ENCODE measurements at regions not wholly inside any gene's neighbourhood (a gene's known extent, or its start where the extent isn't known, plus 50 kb on each side); places are given as distances from the start of the nearest gene placed in this dataset.
"Not testable (repeated sequence)": the region's sequence is repeated elsewhere in the genome, so short reads cannot be mapped to it uniquely, and the experiment has no call there.

- H3K36me3 ChIP-seq (ENCODE audit: control insufficient read depth, insufficient read depth, low read length) = no peaks in the 10 kb centered on the region
- WGBS (ENCODE audit: insufficient coverage, low coverage, missing lambda C conversion rate) = 0% methylated on average over 6 of the region's 6 CpGs
- no peak overlapping the region for H3K4me2 ChIP-seq (ENCODE audit: insufficient read depth, low read length)
- no peaks in the 10 kb centered on the region; the same call in 1 of the 2 replicates for H4K20me1 ChIP-seq (replicated peaks; ENCODE audit: control insufficient read depth, insufficient read depth, low read length)
- H3K27ac ChIP-seq (ENCODE audit: extremely low read depth, low read depth, low read length) = no peak overlapping the region
- H3K79me2 ChIP-seq (ENCODE audit: control insufficient read depth, insufficient read depth, low read length) = no peaks in the 10 kb centered on the region
- in situ Hi-C loops (cut with MboI) = no loop called here
- TF ChIP-seq ZNF77 (CRISPR knock-in tag; IDR thresholded peaks at IDR 0.05) = no peak
- no peak for TF ChIP-seq PTTG1 (tag; IDR thresholded peaks at IDR 0.05; ENCODE audit: low read depth)
- TF ChIP-seq ADNP (tag; IDR thresholded peaks at IDR 0.05) = no peak
- TF ChIP-seq HMBOX1 (IDR thresholded peaks at IDR 0.05) = no peak
- no peak for TF ChIP-seq STAT6 (CRISPR knock-in tag; IDR thresholded peaks at IDR 0.05)
- no peak for TF ChIP-seq OTX1 (CRISPR knock-in tag; IDR thresholded peaks at IDR 0.05)
- TF ChIP-seq GTF2A2 (tag; IDR thresholded peaks at IDR 0.05) = no peak
- no peak for TF ChIP-seq ZNF354B (CRISPR knock-in tag; IDR thresholded peaks at IDR 0.05)
- no peak for TF ChIP-seq KLF10 (CRISPR knock-in tag; IDR thresholded peaks at IDR 0.05)
- TF ChIP-seq ZNF184 (CRISPR knock-in tag; IDR thresholded peaks at IDR 0.05) = no peak
- TF ChIP-seq MED1 (CRISPR knock-in tag; IDR thresholded peaks at IDR 0.05; ENCODE audit: borderline replicate concordance) = no peak
- no peak for TF ChIP-seq FUS (optimal IDR thresholded peaks at IDR 0.05; ENCODE audit: low read depth, low read length)
- TF ChIP-seq ETV6 (IDR thresholded peaks at IDR 0.05; ENCODE audit: borderline replicate concordance in 1 of 2, low read depth in 2 of 2, low read length in 1 of 2) = no peak
- TF ChIP-seq ETV6 (CRISPR knock-in tag; IDR thresholded peaks at IDR 0.05; ENCODE audit: borderline replicate concordance) = no peak
- H3K27me3 ChIP-seq (ENCODE audit: control insufficient read depth in 2 of 2, insufficient read depth in 2 of 2, low read length in 2 of 2) = peaks cover 4 to 5% of the 10 kb centered on the region in 2 experiments; a peak in 3 of 5 replicates
- ChIA-PET CTCF (ENCODE audit: low intra/inter-chr PET ratio) (no interaction called here), POLR2A (no interaction called here)
- no peak overlapping the region for H3K4me3 ChIP-seq
- FAIRE-seq (no peak), ATAC-seq (no peak), DNase-seq (ENCODE audit: extremely low read depth in 1 of 4, low spot score in 3 of 4) (no peak)
- H2AFZ ChIP-seq (ENCODE audit: low read depth, low read length) = no peak overlapping the region
- BruUV-seq (replicated peaks) = no TSS peak
- H3K4me1 ChIP-seq (replicated peaks in 1 of 2; ENCODE audit: control insufficient read depth in 2 of 2, insufficient read depth in 2 of 2, low read length in 2 of 2) = no peaks in the 10 kb centered on the region
- intact Hi-C loops (cut with micrococcal nuclease) = no loop called here
- no peaks in the 10 kb centered on the region for H3K9me3 ChIP-seq (replicated peaks; ENCODE audit: control insufficient read depth, insufficient read depth, low read depth, low read length)
- H3K9me1 ChIP-seq (ENCODE audit: control insufficient read depth, insufficient read depth, low read length) = no peaks in the 10 kb centered on the region
- no peak overlapping the region for H3K9ac ChIP-seq (ENCODE audit: insufficient read depth in 1 of 2, low read depth in 2 of 2, low read length in 2 of 2)
These were observed 62.3 kb upstream of the TMEM254 start for GRCh38 chr10:80015911-80016830.

GRCh38 chr10:80013139-80013538 lies 64.2 kb upstream of the SFTPD start:
- WGBS (ENCODE audit: insufficient coverage, low coverage, missing lambda C conversion rate) = 2% methylated on average over 4 of the region's 4 CpGs
- H3K9me1 ChIP-seq (ENCODE audit: control insufficient read depth, insufficient read depth, low read length); H3K4me3 ChIP-seq; ATAC-seq; H3K36me3 ChIP-seq (ENCODE audit: control insufficient read depth, insufficient read depth, low read length); H3K27ac ChIP-seq (ENCODE audit: extremely low read depth, low read depth, low read length); H3K27me3 ChIP-seq (ENCODE audit: control insufficient read depth in 2 of 2, insufficient read depth in 2 of 2, low read length in 2 of 2); H2AFZ ChIP-seq (ENCODE audit: low read depth, low read length); H3K4me1 ChIP-seq (replicated peaks in 1 of 2; ENCODE audit: control insufficient read depth in 2 of 2, insufficient read depth in 2 of 2, low read length in 2 of 2); POLR2A ChIA-PET; in situ Hi-C loops (cut with MboI); H3K9me3 ChIP-seq (replicated peaks; ENCODE audit: control insufficient read depth, insufficient read depth, low read depth, low read length); CTCF ChIA-PET (ENCODE audit: low intra/inter-chr PET ratio); DNase-seq (ENCODE audit: extremely low read depth in 1 of 4, low spot score in 3 of 4); H3K9ac ChIP-seq (ENCODE audit: insufficient read depth in 1 of 2, low read depth in 2 of 2, low read length in 2 of 2); BruUV-seq (replicated peaks); FAIRE-seq; H3K4me2 ChIP-seq (ENCODE audit: insufficient read depth, low read length); H3K79me2 ChIP-seq (ENCODE audit: control insufficient read depth, insufficient read depth, low read length); H4K20me1 ChIP-seq (replicated peaks; ENCODE audit: control insufficient read depth, insufficient read depth, low read length); intact Hi-C loops (cut with micrococcal nuclease): not testable (repeated sequence)
